Endothelial cell of umbilical vein (primary cell): ENCODE measurements at regions not wholly inside any gene's neighbourhood (a gene's known extent, or its start where the extent isn't known, plus 50 kb on each side); places are given as distances from the start of the nearest gene placed in this dataset.

Experiments
- BruUV-seq: library from RNA; stranded (reverse); fragments of 400-500 nt; replicated peaks from 2 replicates; lab custom pipeline; 2021; lab: Mats Ljungman, UMichigan
- CTCF ChIA-PET: fragments of 300-600, 350-600 bp; sonication (Branson Sonifier 250); formaldehyde crosslinking; loops from one replicate; lab custom pipeline; 2021; ENCODE audit warnings: antibody characterized with exemption, inconsistent platforms; lab: Charles Lee
- POLR2A ChIA-PET: fragments of 300-600, 350-600 bp; sonication (Branson Sonifier 250); formaldehyde crosslinking; loops from one replicate; lab custom pipeline; 2021; ENCODE audit warnings: antibody characterized with exemption, inconsistent platforms; lab: Charles Lee
- DNase-seq: peaks from one replicate; pipeline ENCODE4 v3.0.0-alpha.2; 2011; ENCODE audit warnings: low read depth, low spot score
- FAIRE-seq: peaks from 2 replicates; lab custom pipeline; 2011; peaks lifted over from hg19 to GRCh38; lab: Jason Lieb, UNC
- H2AFZ ChIP-seq: 2 replicates; pipeline ENCODE4 v1.6.0; 2012; ENCODE audit warnings: low read depth, low read length, control low read depth, inconsistent platforms
- H3K27ac ChIP-seq: 2 replicates; pipeline ENCODE4 v1.5.1; 2011; ENCODE audit warnings: low read depth, mild to moderate bottlenecking, control low read depth, low read length, moderate library complexity; ENCODE audit not compliant: insufficient read depth
- H3K27me3 ChIP-seq, 2 experiments: 2 replicates each; pipeline versions ENCODE4 v1.6.0 to v1.6.1; 2011; ENCODE audit warnings: low read length in 2 of 2, mixed read lengths in 1 of 2; ENCODE audit not compliant: control insufficient read depth in 2 of 2, insufficient read depth in 2 of 2
- H3K36me3 ChIP-seq, 2 experiments: 2 replicates in 1 of 2; 3 replicates in 1 of 2; pipeline ENCODE4 v1.5.1; 2011; ENCODE audit warnings: low read length in 2 of 2, mild to moderate bottlenecking in 1 of 2, moderate library complexity in 1 of 2; ENCODE audit not compliant: control insufficient read depth in 2 of 2, insufficient read depth in 2 of 2; ENCODE audit errors: extremely low read depth in 1 of 2
- H3K4me1 ChIP-seq: 3 replicates; pipeline ENCODE4 v1.5.1; 2011; ENCODE audit warnings: mild to moderate bottlenecking, low read length; ENCODE audit not compliant: control insufficient read depth, insufficient read depth; ENCODE audit errors: extremely low read depth
- H3K4me2 ChIP-seq: 2 replicates; pipeline ENCODE4 v1.6.1; 2011; ENCODE audit warnings: low read length, control low read depth, mixed read lengths; ENCODE audit not compliant: insufficient read depth
- H3K4me3 ChIP-seq, 3 experiments: fragments of 200-600 bp in 1 of 3; sonication (generic), shearing (Covaris generic) in 1 of 3; replicated peaks in 1 of 3; 2 replicates each; pipeline ENCODE4 v1.5.1; 2011 to 2016; ENCODE audit warnings: control low read depth in 3 of 3, low read length in 3 of 3, mild to moderate bottlenecking in 2 of 3, inconsistent platforms in 1 of 3, low read depth in 1 of 3, moderate library complexity in 1 of 3; ENCODE audit not compliant: insufficient read depth in 1 of 3
- H3K79me2 ChIP-seq: 2 replicates; pipeline ENCODE4 v1.6.0; 2012; ENCODE audit warnings: low read length, inconsistent platforms; ENCODE audit not compliant: control insufficient read depth, insufficient read depth
- H3K9ac ChIP-seq: replicated peaks from 2 replicates; pipeline ENCODE3; 2011; ENCODE audit warnings: low read length, control low read depth; ENCODE audit not compliant: insufficient read depth; ENCODE audit errors: extremely low read depth
- H3K9me1 ChIP-seq: replicated peaks from 3 replicates; pipeline ENCODE4 v1.6.0; 2011; ENCODE audit warnings: mild to moderate bottlenecking, low read length; ENCODE audit not compliant: control insufficient read depth, insufficient read depth; ENCODE audit errors: extremely low read depth
- H3K9me3 ChIP-seq: replicated peaks from 2 replicates; pipeline ENCODE4 v1.5.1; 2012; ENCODE audit warnings: low read length, inconsistent platforms; ENCODE audit not compliant: control insufficient read depth, insufficient read depth
- H4K20me1 ChIP-seq: replicated peaks from 2 replicates; pipeline ENCODE3; 2011; ENCODE audit warnings: mild to moderate bottlenecking, low read length; ENCODE audit not compliant: control insufficient read depth, insufficient read depth; ENCODE audit errors: extremely low read depth
- CTCF ChIP-seq, 2 donors: IDR thresholded peaks; 1 replicate in 1 of 2; 2 replicates in 1 of 2; pipeline ENCODE4 v1.5.1; 2011; ENCODE audit warnings: low read length in 2 of 2, mild to moderate bottlenecking in 2 of 2, moderate library complexity in 2 of 2, control low read depth in 1 of 2, inconsistent platforms in 1 of 2, low read depth in 1 of 2; ENCODE audit not compliant: insufficient read depth in 1 of 2; ENCODE audit errors: extremely low read depth in 1 of 2
- EZH2 ChIP-seq: IDR thresholded peaks from 2 replicates; pipeline ENCODE4 v1.6.1; 2012; ENCODE audit warnings: borderline replicate concordance, low read depth, mild to moderate bottlenecking, moderate library complexity, low read length, inconsistent platforms; ENCODE audit not compliant: severe bottlenecking
- FOS ChIP-seq: IDR thresholded peaks from 2 replicates; pipeline ENCODE4 v1.6.1; 2011; ENCODE audit warnings: mild to moderate bottlenecking, low read length, moderate library complexity, borderline replicate concordance; ENCODE audit not compliant: insufficient read depth
- GATA2 ChIP-seq: IDR thresholded peaks from 2 replicates; pipeline ENCODE4 v1.7.0; 2011; ENCODE audit warnings: low read depth, mild to moderate bottlenecking, moderate library complexity, mixed read lengths, low read length; ENCODE audit not compliant: insufficient read length, insufficient read depth
- JUN ChIP-seq: IDR thresholded peaks from 2 replicates; pipeline ENCODE4 v1.6.1; 2011; ENCODE audit warnings: borderline replicate concordance, low read depth; ENCODE audit not compliant: insufficient read length, insufficient read depth
- MAX ChIP-seq: IDR thresholded peaks from 2 replicates; pipeline ENCODE4 v1.6.1; 2011; ENCODE audit not compliant: insufficient read depth, insufficient read length
- MYC ChIP-seq: IDR thresholded peaks from one replicate; pipeline ENCODE4 v1.6.1; 2011; ENCODE audit warnings: mild to moderate bottlenecking, low read depth, low read length
- POLR2A ChIP-seq: IDR thresholded peaks from 2 replicates; pipeline ENCODE4 v1.6.1; 2012; ENCODE audit warnings: low read depth, mild to moderate bottlenecking, control low read depth, low read length
- POLR2AphosphoS5 ChIP-seq: IDR thresholded peaks from 2 replicates; pipeline ENCODE4 v1.6.1; 2012; ENCODE audit warnings: low read depth, mild to moderate bottlenecking, control low read depth, low read length, moderate library complexity; ENCODE audit not compliant: insufficient read depth
- dilution Hi-C: fragments of 300-500 bp; cut with MboI; formaldehyde crosslinking; loops from one replicate; pipeline ENCODE4 v1.15.0; 2019; ENCODE audit warnings: low sequenced_read_pairs; ENCODE audit not compliant: extremely low pct_ligation_motif_present
- intact Hi-C: fragments of 100-400 bp; cut with micrococcal nuclease; formaldehyde crosslinking; loops from one replicate; pipeline ENCODE4 v1.10.0; 2022

- Histone ChIP-seq H2AFZ (no peak overlapping the region), H3K9ac (no peak overlapping the region), H3K27ac (no peak overlapping the region), H4K20me1 (no peaks in the 10 kb centered on the region), H3K4me1 (no peaks in the 10 kb centered on the region), H3K27me3 (no peaks in the 10 kb centered on the region), H3K4me2 (no peak overlapping the region), H3K9me1 (no peaks in the 10 kb centered on the region), H3K36me3 (no peaks in the 10 kb centered on the region), H3K4me3 (no peak overlapping the region), H3K9me3 (peaks cover 2% of the 10 kb centered on the region), H3K79me2 (no peaks in the 10 kb centered on the region)
- no peak for DNase-seq
- dilution Hi-C loops (no loop called here), intact Hi-C loops (no loop called here)
- no TSS peak for BruUV-seq
- TF ChIP-seq GATA2 (no peak), POLR2A (no peak)
- ChIA-PET POLR2A (no interaction called here), CTCF (no interaction called here)
- no peak for FAIRE-seq
Observed at GRCh38 chr4:188695261-188695660, 556.0 kb downstream of the TRIML1 start.

GRCh38 chr4:188697243-188697642, 558.0 kb downstream of the TRIML1 start:
- intact Hi-C loops (no loop called here), dilution Hi-C loops (no loop called here)
- H3K27ac ChIP-seq, result no peak overlapping the region
- H4K20me1 ChIP-seq, result no peaks in the 10 kb centered on the region
- DNase-seq (no peak), FAIRE-seq (no peak)
- H2AFZ ChIP-seq, result no peak overlapping the region
- CTCF ChIA-PET, result no interaction called here
- no peaks in the 10 kb centered on the region for H3K36me3 ChIP-seq
- H3K4me2 ChIP-seq, result no peak overlapping the region
- TF ChIP-seq FOS (no peak), GATA2 (no peak), MYC (no peak), MAX (no peak), POLR2A (no peak), CTCF (IDR thresholded peaks at IDR 0.05; ENCODE audit: extremely low read depth in 1 of 2, insufficient read depth in 1 of 2, low read depth in 1 of 2, low read length in 2 of 2) (no peak), POLR2AphosphoS5 (no peak), JUN (no peak), EZH2 (no peak)
- BruUV-seq, result no TSS peak
- no peaks in the 10 kb centered on the region for H3K27me3 ChIP-seq
- H3K9ac ChIP-seq, result no peak overlapping the region
- H3K9me3 ChIP-seq, result peaks cover 2% of the 10 kb centered on the region
- POLR2A ChIA-PET, result no interaction called here
- no peaks in the 10 kb centered on the region for H3K9me1 ChIP-seq
- no peak overlapping the region for H3K4me3 ChIP-seq
- no peaks in the 10 kb centered on the region for H3K4me1 ChIP-seq
- H3K79me2 ChIP-seq, result no peaks in the 10 kb centered on the region
